ENCODE measurements at regions not wholly inside any gene's neighbourhood (a gene's known extent, or its start where the extent isn't known, plus 50 kb on each side); places are given as distances from the start of the nearest gene placed in this dataset.

- Histone ChIP-seq H4K91ac (replicated peaks; ENCODE audit: insufficient read length, low read length) (no peak overlapping the region), H3K23me2 (ENCODE audit: low read depth, low read length) (no peaks in the 10 kb centered on the region), H3K4me3 (ENCODE audit: extremely low read depth in 1 of 4, insufficient read depth in 2 of 4, low read depth in 3 of 4, low read length in 4 of 4) (no peak overlapping the region), H3K56ac (replicated peaks; ENCODE audit: insufficient read length, low read depth, low read length) (no peak overlapping the region), H2BK5ac (ENCODE audit: low read depth, low read length) (no peak overlapping the region), H3K4ac (replicated peaks; ENCODE audit: insufficient read length, low read depth, low read length) (no peak overlapping the region), H2BK15ac (ENCODE audit: low read length) (no peak overlapping the region), H3K9ac (replicated peaks in 1 of 4; ENCODE audit: extremely low read depth in 1 of 4, low read depth in 3 of 4, low read length in 3 of 4) (no peak overlapping the region), H2BK20ac (ENCODE audit: low read length) (no peak overlapping the region), H3K18ac (ENCODE audit: extremely low read depth, low read length) (no peak overlapping the region), H3K27ac (ENCODE audit: low read depth, low read length) (no peak overlapping the region), H3K23ac (ENCODE audit: insufficient read length) (no peak overlapping the region), H3K36me3 (ENCODE audit: control insufficient read depth in 2 of 4, insufficient read depth in 4 of 4, low read length in 3 of 4) (no peaks in the 10 kb centered on the region), H3K27me3 (replicated peaks in 1 of 4; ENCODE audit: control insufficient read depth in 3 of 4, extremely low read depth in 1 of 4, insufficient read depth in 3 of 4, low read length in 3 of 4) (no peaks in the 10 kb centered on the region), H3K9me3 (ENCODE audit: insufficient read depth in 2 of 2, low read depth in 1 of 2, low read length in 1 of 2) (no peaks in the 10 kb centered on the region), H2AK5ac (ENCODE audit: low read depth, low read length) (no peak overlapping the region), H4K8ac (ENCODE audit: extremely low read depth, insufficient read depth, low read length) (no peak overlapping the region), H2AFZ (ENCODE audit: low read length) (no peak overlapping the region), H3K14ac (ENCODE audit: insufficient read length) (no peak overlapping the region), H4K20me1 (replicated peaks in 1 of 2; ENCODE audit: control insufficient read depth in 1 of 2, insufficient read depth in 2 of 2, low read length in 2 of 2) (no peaks in the 10 kb centered on the region), H4K5ac (ENCODE audit: insufficient read length, low read depth, low read length) (no peak overlapping the region), H3K4me1 (replicated peaks in 1 of 4; ENCODE audit: control insufficient read depth in 3 of 4, insufficient read depth in 4 of 4, low read length in 3 of 4) (no peaks in the 10 kb centered on the region), H3K79me1 (ENCODE audit: low read depth, low read length) (no peaks in the 10 kb centered on the region), H2BK12ac (ENCODE audit: low read depth, low read length) (no peak overlapping the region), H2BK120ac (replicated peaks; ENCODE audit: low read depth, low read length) (no peak overlapping the region), H3K4me2 (ENCODE audit: insufficient read depth in 1 of 2, low read depth in 2 of 2, low read length in 2 of 2) (no peak overlapping the region), H3K79me2 (ENCODE audit: control insufficient read depth in 1 of 2, insufficient read depth in 2 of 2, low read length in 2 of 2) (no peaks in the 10 kb centered on the region)
- ChIA-PET CTCF (ENCODE audit: partially characterized antibody) (interaction anchor here (0.6 kb wide), 2 partner anchors 89 to 1464 kb away, joined by 3 read pairs; no protein-coding TSS in a partner anchor), POLR2A (ENCODE audit: partially characterized antibody) (no interaction called here)
- FAIRE-seq (no peak), DNase-seq (ENCODE audit: low read depth in 1 of 2, low spot score in 2 of 2) (no peak)
- 89% methylated on average over 2 of the region's 2 CpGs; no CpG with 5 or more reads in 1 of the 2 experiments for WGBS, 2 experiments (ENCODE audit: extremely low coverage in 1 of 2, insufficient coverage in 1 of 2, insufficient read length in 1 of 2, insufficient replicate concordance in 2 of 2, low coverage in 1 of 2, low lambda C conversion rate in 2 of 2, missing lambda C conversion rate in 1 of 2)
- TF ChIP-seq EZH2 (IDR thresholded peaks at IDR 0.05; ENCODE audit: low read depth, low read length, severe bottlenecking) (no peak), MAX (IDR thresholded peaks at IDR 0.05) (no peak), KDM5A (IDR thresholded peaks at IDR 0.05; ENCODE audit: low read length) (no peak), FOSL1 (IDR thresholded peaks at IDR 0.05; ENCODE audit: insufficient read depth, low read depth, low read length) (no peak), PHF8 (conservative IDR thresholded peaks at IDR 0.05; ENCODE audit: low read depth, low read length) (no peak), CBX5 (IDR thresholded peaks at IDR 0.05; ENCODE audit: low read depth, low read length) (no peak), HDAC6 (IDR thresholded peaks at IDR 0.05; ENCODE audit: low read depth, low read length) (no peak), ATF2 (IDR thresholded peaks at IDR 0.05; ENCODE audit: low read length) (no peak), SRF (IDR thresholded peaks at IDR 0.05; ENCODE audit: low read depth, low read length) (no peak), CHD1 (IDR thresholded peaks at IDR 0.05; ENCODE audit: low read depth, low read length) (no peak), CBX8 (IDR thresholded peaks at IDR 0.05; ENCODE audit: borderline replicate concordance, low read depth, low read length) (no peak), E2F6 (IDR thresholded peaks at IDR 0.05) (no peak), CHD2 (IDR thresholded peaks at IDR 0.05; ENCODE audit: low read length) (no peak)
Observed at GRCh38 chr2:210966330-210966729, 409.9 kb downstream of the CPS1 start.
